ENCODE measurements at regions not wholly inside any gene's neighbourhood (a gene's known extent, or its start where the extent isn't known, plus 50 kb on each side); places are given as distances from the start of the nearest gene placed in this dataset.

DNA sequence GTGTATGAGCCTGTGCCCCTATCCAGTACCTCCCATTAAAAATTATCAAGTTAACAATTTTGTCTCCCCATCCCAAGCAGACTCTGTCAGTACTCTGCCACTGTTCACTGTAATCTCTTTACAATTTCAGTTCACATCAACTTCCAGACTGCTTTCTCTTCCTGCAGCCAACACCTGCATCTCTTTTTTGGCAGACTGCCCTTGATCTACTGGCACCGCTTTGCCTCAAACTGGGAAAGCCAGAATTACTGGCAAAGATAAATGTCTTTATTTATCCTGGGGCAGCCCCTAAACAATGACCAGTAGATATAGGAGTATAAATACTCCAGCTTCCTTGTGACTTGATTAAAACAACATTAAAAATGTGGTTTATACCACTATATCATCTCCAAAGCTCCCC, 494.1 kb downstream of the ZNF385D start:
- intact Hi-C loops (cut with DNase I): no loop called here
- no peak overlapping the region for H3K27ac ChIP-seq
- no peak overlapping the region for H3K4me3 ChIP-seq
- no peaks in the 10 kb centered on the region for H3K36me3 ChIP-seq
- H3K4me1 ChIP-seq: no peaks in the 10 kb centered on the region
- DNase-seq (ENCODE audit: low spot score in 2 of 2): no peak
- no peaks in the 10 kb centered on the region for H3K9me3 ChIP-seq
- no peaks in the 10 kb centered on the region for H3K27me3 ChIP-seq
- TF ChIP-seq, protein P1, sequence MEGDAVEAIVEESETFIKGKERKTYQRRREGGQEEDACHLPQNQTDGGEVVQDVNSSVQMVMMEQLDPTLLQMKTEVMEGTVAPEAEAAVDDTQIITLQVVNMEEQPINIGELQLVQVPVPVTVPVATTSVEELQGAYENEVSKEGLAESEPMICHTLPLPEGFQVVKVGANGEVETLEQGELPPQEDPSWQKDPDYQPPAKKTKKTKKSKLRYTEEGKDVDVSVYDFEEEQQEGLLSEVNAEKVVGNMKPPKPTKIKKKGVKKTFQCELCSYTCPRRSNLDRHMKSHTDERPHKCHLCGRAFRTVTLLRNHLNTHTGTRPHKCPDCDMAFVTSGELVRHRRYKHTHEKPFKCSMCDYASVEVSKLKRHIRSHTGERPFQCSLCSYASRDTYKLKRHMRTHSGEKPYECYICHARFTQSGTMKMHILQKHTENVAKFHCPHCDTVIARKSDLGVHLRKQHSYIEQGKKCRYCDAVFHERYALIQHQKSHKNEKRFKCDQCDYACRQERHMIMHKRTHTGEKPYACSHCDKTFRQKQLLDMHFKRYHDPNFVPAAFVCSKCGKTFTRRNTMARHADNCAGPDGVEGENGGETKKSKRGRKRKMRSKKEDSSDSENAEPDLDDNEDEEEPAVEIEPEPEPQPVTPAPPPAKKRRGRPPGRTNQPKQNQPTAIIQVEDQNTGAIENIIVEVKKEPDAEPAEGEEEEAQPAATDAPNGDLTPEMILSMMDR (IDR thresholded peaks at IDR 0.05): no peak

DNA sequence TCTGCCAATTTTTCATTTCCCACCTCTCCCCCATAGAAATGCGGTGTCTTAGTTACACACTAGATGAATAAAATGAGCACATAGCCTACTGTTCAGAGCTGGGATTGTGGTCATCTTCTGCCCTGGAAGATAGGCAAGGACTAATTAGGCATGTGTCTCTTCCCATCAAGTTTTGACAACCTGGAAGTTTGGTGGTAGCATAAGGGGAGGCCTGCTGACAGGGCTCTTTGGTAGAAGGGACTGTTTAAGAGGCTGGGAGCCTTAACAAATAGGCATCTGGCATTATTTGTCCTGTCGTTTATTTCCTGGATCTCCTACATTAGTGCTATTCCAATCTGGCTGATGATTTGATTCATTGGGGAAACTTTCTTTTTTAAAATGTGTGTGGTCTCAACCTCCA, 512.3 kb downstream of the ZNF385D start:
- intact Hi-C loops (cut with DNase I): no loop called here
- no peak overlapping the region for H3K4me3 ChIP-seq
- no peaks in the 10 kb centered on the region for H3K4me1 ChIP-seq
- H3K27ac ChIP-seq: no peak overlapping the region
- H3K9me3 ChIP-seq: no peaks in the 10 kb centered on the region
- TF ChIP-seq, protein P1 (IDR thresholded peaks at IDR 0.05): no peak
- no peaks in the 10 kb centered on the region for H3K27me3 ChIP-seq
- no peaks in the 10 kb centered on the region for H3K36me3 ChIP-seq
- DNase-seq (ENCODE audit: low spot score in 2 of 2): no peak

DNA sequence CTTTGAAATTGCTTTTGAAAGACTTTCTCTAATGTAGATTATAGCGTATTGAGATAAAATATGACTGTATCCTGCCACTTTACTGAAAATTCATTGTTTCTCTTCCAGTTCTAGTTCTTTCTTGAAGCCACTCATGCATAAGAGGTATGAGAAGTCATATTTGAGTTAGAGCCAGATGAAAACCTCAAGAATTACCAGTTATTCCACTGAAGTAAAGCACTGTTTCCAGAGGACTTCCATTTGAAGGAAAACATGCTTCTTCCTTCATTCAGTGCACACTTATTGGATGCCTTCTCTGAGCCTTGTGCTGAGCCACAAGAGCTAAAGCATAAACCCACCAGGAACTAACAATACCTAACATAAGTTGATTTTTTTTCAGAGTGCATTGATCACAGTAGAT, 513.4 kb downstream of the ZNF385D start:
- Histone ChIP-seq H3K27ac (no peak overlapping the region), H3K4me1 (no peaks in the 10 kb centered on the region), H3K9me3 (no peaks in the 10 kb centered on the region), H3K4me3 (no peak overlapping the region), H3K36me3 (no peaks in the 10 kb centered on the region), H3K27me3 (no peaks in the 10 kb centered on the region)
- TF ChIP-seq, protein P1 (IDR thresholded peaks at IDR 0.05): no peak
- intact Hi-C loops (cut with DNase I): no loop called here
- no peak for DNase-seq (ENCODE audit: low spot score in 2 of 2)

DNA sequence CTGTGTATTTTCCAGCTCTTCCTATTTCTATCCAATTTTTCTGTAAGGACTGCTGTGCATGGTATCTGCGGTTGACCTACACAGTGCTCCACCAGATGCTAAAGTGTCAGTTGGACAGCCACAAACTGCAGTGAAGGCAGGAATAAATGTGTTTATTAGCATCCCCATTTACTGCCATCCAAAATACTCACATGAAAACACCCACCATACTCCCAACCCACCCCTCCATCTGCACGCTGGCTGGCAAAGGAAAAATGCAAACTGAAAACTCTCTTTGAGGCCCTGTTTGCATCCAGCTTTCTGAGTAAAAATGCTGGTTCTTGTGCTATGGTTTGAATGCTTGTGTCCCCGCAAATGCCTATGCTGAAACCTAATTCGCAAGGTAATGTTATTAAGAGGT, 515.5 kb downstream of the ZNF385D start:
- Histone ChIP-seq H3K9me3 (no peaks in the 10 kb centered on the region), H3K27me3 (no peaks in the 10 kb centered on the region), H3K4me3 (no peak overlapping the region), H3K27ac (no peak overlapping the region), H3K4me1 (no peaks in the 10 kb centered on the region), H3K36me3 (no peaks in the 10 kb centered on the region)
- no peak for DNase-seq (ENCODE audit: low spot score in 2 of 2)
- intact Hi-C loops (cut with DNase I): no loop called here
- TF ChIP-seq, protein P1 (IDR thresholded peaks at IDR 0.05): no peak

DNA sequence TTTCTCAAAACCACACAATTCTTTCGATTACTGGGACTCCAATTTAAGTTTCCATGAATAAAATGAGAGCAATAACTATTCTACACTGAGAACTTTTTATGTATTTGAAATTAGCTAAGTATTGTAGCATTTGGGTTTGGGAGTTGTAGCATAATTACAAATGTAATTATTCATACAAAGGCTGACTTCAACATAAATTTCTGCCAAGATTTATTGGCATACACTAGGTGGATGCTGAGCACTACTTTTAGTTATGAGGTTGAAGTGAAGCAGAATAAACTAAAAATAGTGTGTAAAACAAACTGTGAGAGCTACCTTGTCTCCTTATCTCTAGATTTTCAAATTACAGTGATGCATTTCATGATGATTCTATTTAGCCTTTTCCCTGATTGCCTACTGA, 516.1 kb downstream of the ZNF385D start:
- no peak for DNase-seq (ENCODE audit: low spot score in 2 of 2)
- intact Hi-C loops (cut with DNase I): no loop called here
- H3K4me1 ChIP-seq: no peaks in the 10 kb centered on the region

More for the DNA sequence above, 516.1 kb downstream of the ZNF385D start:
- Histone ChIP-seq H3K9me3 (no peaks in the 10 kb centered on the region), H3K36me3 (no peaks in the 10 kb centered on the region), H3K4me3 (no peak overlapping the region), H3K27me3 (no peaks in the 10 kb centered on the region), H3K27ac (no peak overlapping the region)
- TF ChIP-seq, protein P1 (IDR thresholded peaks at IDR 0.05): no peak

All from ascending aorta (tissue), 2 donors.